Daoy (cell line): ENCODE measurements at regions not wholly inside any gene's neighbourhood (a gene's known extent, or its start where the extent isn't known, plus 50 kb on each side); places are given as distances from the start of the nearest gene placed in this dataset.
"Not testable (repeated sequence)": the region's sequence is repeated elsewhere in the genome, so short reads cannot be mapped to it uniquely, and the experiment has no call there.

Source experiments
- DNase-seq: peaks from one replicate; pipeline ENCODE4 v3.0.0-alpha.2; 2015; ENCODE audit warnings: low read depth

- DNase-seq = no peak
Observed at GRCh38 chr1:115453666-115454065, 115.6 kb upstream of the NGF start.

GRCh38 chr1:115452600-115453329 is 114.7 kb upstream of the NGF start:
- DNase-seq = no peak

- no peak for DNase-seq
Observed at GRCh38 chr1:115450501-115451040, 112.5 kb upstream of the NGF start.

GRCh38 chr1:115448282-115449044 is 110.4 kb upstream of the NGF start:
- DNase-seq = no peak

GRCh38 chr1:115447672-115448071 is 109.6 kb upstream of the NGF start:
- DNase-seq = no peak

GRCh38 chr1:115445090-115445489 is 107.0 kb upstream of the NGF start:
- DNase-seq = no peak

- DNase-seq = no peak
Observed at GRCh38 chr1:115440733-115441132, 102.7 kb upstream of the NGF start.

GRCh38 chr1:115439520-115439919 is 101.5 kb upstream of the NGF start:
- DNase-seq = not testable (repeated sequence)

GRCh38 chr1:115437196-115437595 is 99.1 kb upstream of the NGF start:
- no peak for DNase-seq

- no peak for DNase-seq
Observed at GRCh38 chr1:115436596-115436995, 98.5 kb upstream of the NGF start.

- no peak for DNase-seq
Observed at GRCh38 chr1:115433483-115433882, 95.4 kb upstream of the NGF start.

- no peak for DNase-seq
Observed at GRCh38 chr1:115432061-115432460, 94.0 kb upstream of the NGF start.

GRCh38 chr1:115430441-115431158 is 92.6 kb upstream of the NGF start:
- peak; percentile 95 for DNase-seq

GRCh38 chr1:115429884-115430283 is 91.8 kb upstream of the NGF start:
- DNase-seq = peak; percentile 55

GRCh38 chr1:115429241-115429640 is 91.2 kb upstream of the NGF start:
- peak; percentile 63 for DNase-seq

GRCh38 chr1:115428676-115429075 is 90.6 kb upstream of the NGF start:
- peak; percentile 23 for DNase-seq

- no peak for DNase-seq
Observed at GRCh38 chr1:115428256-115428655, 90.2 kb upstream of the NGF start.

- no peak for DNase-seq
Observed at GRCh38 chr1:115426956-115427355, 88.9 kb upstream of the NGF start.

GRCh38 chr1:115426231-115426771 is 88.3 kb upstream of the NGF start:
- peak; percentile 88 for DNase-seq

GRCh38 chr1:115425442-115425841 is 87.4 kb upstream of the NGF start:
- no peak for DNase-seq

GRCh38 chr1:115423776-115424175 is 85.7 kb upstream of the NGF start:
- no peak for DNase-seq

GRCh38 chr1:115419571-115419970 is 81.5 kb upstream of the NGF start:
- DNase-seq = no peak
